ENCODE measurements at regions not wholly inside any gene's neighbourhood (a gene's known extent, or its start where the extent isn't known, plus 50 kb on each side); places are given as distances from the start of the nearest gene placed in this dataset.

DNA sequence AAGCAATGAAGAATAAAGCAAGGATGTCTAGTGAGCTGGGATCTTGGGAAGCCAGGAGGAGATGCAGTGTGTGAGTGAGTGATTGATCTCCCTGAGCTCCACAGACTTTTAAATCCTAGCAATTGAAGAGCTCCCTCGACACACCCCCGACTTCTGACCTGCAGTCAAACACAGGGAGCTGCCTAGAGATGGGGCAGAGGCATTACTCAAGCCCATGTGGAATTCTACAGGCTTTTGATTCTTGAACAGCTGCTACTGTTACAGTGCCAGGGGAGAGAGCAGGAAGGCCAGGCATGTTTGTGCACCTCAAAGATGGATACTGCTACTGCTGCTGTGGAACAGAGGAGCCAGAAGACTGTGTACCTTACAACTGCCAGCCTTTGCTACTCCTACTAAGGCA, 1403.1 kb upstream of the ALCAM start:
- no peaks in the 10 kb centered on the region for H3K9me3 ChIP-seq (ENCODE audit: control insufficient read depth, insufficient read depth, low read depth, low read length)
- no peak overlapping the region for H3K27ac ChIP-seq (ENCODE audit: low read length)
- no peak overlapping the region for H3K4me3 ChIP-seq (ENCODE audit: low read depth in 2 of 2, low read length in 2 of 2)
- CTCF ChIA-PET = no interaction called here
- TF ChIP-seq, protein P1, sequence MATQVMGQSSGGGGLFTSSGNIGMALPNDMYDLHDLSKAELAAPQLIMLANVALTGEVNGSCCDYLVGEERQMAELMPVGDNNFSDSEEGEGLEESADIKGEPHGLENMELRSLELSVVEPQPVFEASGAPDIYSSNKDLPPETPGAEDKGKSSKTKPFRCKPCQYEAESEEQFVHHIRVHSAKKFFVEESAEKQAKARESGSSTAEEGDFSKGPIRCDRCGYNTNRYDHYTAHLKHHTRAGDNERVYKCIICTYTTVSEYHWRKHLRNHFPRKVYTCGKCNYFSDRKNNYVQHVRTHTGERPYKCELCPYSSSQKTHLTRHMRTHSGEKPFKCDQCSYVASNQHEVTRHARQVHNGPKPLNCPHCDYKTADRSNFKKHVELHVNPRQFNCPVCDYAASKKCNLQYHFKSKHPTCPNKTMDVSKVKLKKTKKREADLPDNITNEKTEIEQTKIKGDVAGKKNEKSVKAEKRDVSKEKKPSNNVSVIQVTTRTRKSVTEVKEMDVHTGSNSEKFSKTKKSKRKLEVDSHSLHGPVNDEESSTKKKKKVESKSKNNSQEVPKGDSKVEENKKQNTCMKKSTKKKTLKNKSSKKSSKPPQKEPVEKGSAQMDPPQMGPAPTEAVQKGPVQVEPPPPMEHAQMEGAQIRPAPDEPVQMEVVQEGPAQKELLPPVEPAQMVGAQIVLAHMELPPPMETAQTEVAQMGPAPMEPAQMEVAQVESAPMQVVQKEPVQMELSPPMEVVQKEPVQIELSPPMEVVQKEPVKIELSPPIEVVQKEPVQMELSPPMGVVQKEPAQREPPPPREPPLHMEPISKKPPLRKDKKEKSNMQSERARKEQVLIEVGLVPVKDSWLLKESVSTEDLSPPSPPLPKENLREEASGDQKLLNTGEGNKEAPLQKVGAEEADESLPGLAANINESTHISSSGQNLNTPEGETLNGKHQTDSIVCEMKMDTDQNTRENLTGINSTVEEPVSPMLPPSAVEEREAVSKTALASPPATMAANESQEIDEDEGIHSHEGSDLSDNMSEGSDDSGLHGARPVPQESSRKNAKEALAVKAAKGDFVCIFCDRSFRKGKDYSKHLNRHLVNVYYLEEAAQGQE (IDR thresholded peaks at IDR 0.05; ENCODE audit: insufficient read depth in 1 of 2, low read depth in 2 of 2, low read length in 1 of 2) = no peak
- in situ Hi-C loops (cut with HindIII; ENCODE audit: low pct_unique_long_range_greater_than_20kb, low sequenced_read_pairs) = no loop called here
- ATAC-seq = no peak
- intact Hi-C loops (cut with micrococcal nuclease; ENCODE audit: unreplicated experiment) = no loop called here
- no TSS peak for BruUV-seq (replicated peaks)
- no peaks in the 10 kb centered on the region for H3K36me3 ChIP-seq (ENCODE audit: control insufficient read depth, insufficient read depth, low read length)
- no peaks in the 10 kb centered on the region for H3K27me3 ChIP-seq (ENCODE audit: control insufficient read depth, insufficient read depth, low read length)
- no peaks in the 10 kb centered on the region for H3K4me1 ChIP-seq (ENCODE audit: control insufficient read depth, insufficient read depth, low read length)
- no peak for DNase-seq (ENCODE audit: low read depth, low spot score)
- POLR2A ChIA-PET = no interaction called here

DNA sequence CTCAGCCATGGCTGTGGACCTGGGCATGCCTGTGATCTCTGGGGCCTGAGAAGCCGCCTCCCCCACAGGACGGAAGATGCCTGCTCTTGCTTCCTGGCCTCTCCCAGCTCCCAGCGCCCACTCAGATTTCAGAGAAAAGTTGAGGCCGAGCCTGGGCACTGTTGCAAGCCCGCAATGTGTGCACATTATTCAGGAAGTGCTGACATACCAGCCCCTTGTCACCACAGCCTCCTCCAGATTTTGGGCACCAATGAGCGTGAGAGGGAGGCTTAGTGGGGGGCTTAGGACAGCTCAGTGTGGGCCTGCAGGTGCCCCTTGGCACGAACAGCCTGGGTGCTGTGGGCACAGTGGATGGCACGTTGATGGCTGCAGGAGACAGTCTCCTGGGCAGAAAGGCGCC, 1400.9 kb upstream of the ALCAM start:
- no peak for ATAC-seq
- in situ Hi-C loops (cut with HindIII; ENCODE audit: low pct_unique_long_range_greater_than_20kb, low sequenced_read_pairs) = no loop called here
- CTCF ChIA-PET = no interaction called here

More for the DNA sequence above, 1400.9 kb upstream of the ALCAM start:
- no TSS peak for BruUV-seq (replicated peaks)
- POLR2A ChIA-PET = no interaction called here
- H3K36me3 ChIP-seq (ENCODE audit: control insufficient read depth, insufficient read depth, low read length) = no peaks in the 10 kb centered on the region
- no peaks in the 10 kb centered on the region for H3K4me1 ChIP-seq (ENCODE audit: control insufficient read depth, insufficient read depth, low read length)
- no peaks in the 10 kb centered on the region for H3K27me3 ChIP-seq (ENCODE audit: control insufficient read depth, insufficient read depth, low read length)
- DNase-seq (ENCODE audit: low read depth, low spot score) = no peak
- TF ChIP-seq SIN3A (IDR thresholded peaks at IDR 0.05; ENCODE audit: borderline replicate concordance, insufficient read depth, low read depth, low read length) (no peak), POLR2AphosphoS5 (IDR thresholded peaks at IDR 0.05; ENCODE audit: low read depth, low read length) (no peak), TCF7L2 (IDR thresholded peaks at IDR 0.05; ENCODE audit: low read depth, low read length) (no peak)
- TF ChIP-seq, protein P1 (IDR thresholded peaks at IDR 0.05; ENCODE audit: insufficient read depth in 1 of 2, low read depth in 2 of 2, low read length in 1 of 2) = no peak
- TF ChIP-seq, protein P2, sequence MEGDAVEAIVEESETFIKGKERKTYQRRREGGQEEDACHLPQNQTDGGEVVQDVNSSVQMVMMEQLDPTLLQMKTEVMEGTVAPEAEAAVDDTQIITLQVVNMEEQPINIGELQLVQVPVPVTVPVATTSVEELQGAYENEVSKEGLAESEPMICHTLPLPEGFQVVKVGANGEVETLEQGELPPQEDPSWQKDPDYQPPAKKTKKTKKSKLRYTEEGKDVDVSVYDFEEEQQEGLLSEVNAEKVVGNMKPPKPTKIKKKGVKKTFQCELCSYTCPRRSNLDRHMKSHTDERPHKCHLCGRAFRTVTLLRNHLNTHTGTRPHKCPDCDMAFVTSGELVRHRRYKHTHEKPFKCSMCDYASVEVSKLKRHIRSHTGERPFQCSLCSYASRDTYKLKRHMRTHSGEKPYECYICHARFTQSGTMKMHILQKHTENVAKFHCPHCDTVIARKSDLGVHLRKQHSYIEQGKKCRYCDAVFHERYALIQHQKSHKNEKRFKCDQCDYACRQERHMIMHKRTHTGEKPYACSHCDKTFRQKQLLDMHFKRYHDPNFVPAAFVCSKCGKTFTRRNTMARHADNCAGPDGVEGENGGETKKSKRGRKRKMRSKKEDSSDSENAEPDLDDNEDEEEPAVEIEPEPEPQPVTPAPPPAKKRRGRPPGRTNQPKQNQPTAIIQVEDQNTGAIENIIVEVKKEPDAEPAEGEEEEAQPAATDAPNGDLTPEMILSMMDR (IDR thresholded peaks at IDR 0.05) = no peak
- no peaks in the 10 kb centered on the region for H3K9me3 ChIP-seq (ENCODE audit: control insufficient read depth, insufficient read depth, low read depth, low read length)
- intact Hi-C loops (cut with micrococcal nuclease; ENCODE audit: unreplicated experiment) = no loop called here
- no peak overlapping the region for H3K27ac ChIP-seq (ENCODE audit: low read length)
- H3K4me3 ChIP-seq (ENCODE audit: low read depth in 2 of 2, low read length in 2 of 2) = no peak overlapping the region
